B cell (primary cell): ENCODE measurements at regions not wholly inside any gene's neighbourhood (a gene's known extent, or its start where the extent isn't known, plus 50 kb on each side); places are given as distances from the start of the nearest gene placed in this dataset.

Experiments used
- ATAC-seq: fragments of 200-7000 bp; cut with Tn5 transposase; one replicate; pipeline ENCODE4 v1.10.0; 2021; ENCODE audit warnings: low read depth, mild to moderate bottlenecking, moderate number of reproducible peaks, moderate library complexity
- CTCF ChIA-PET: fragments of 350-600 bp; sonication (Branson Sonifier 250); formaldehyde crosslinking; loops from one replicate; lab custom pipeline; 2021; ENCODE audit warnings: antibody characterized with exemption, inconsistent platforms; lab: Charles Lee
- POLR2A ChIA-PET: fragments of 350-600 bp; sonication (Branson Sonifier 250); formaldehyde crosslinking; loops from one replicate; lab custom pipeline; 2021; ENCODE audit warnings: antibody characterized with exemption; lab: Charles Lee
- DNase-seq: peaks from one replicate; pipeline ENCODE4 v3.0.0; 2013
- H2AFZ ChIP-seq: 2 replicates; pipeline ENCODE4 v1.6.1; 2012; ENCODE audit warnings: mild to moderate bottlenecking, low read depth, low read length; ENCODE audit not compliant: insufficient read depth, poor library complexity, severe bottlenecking
- H3K27ac ChIP-seq, 2 donors: 1 replicate in 1 of 2; 2 replicates in 1 of 2; pipeline ENCODE4 v1.5.1; 2012 to 2013; ENCODE audit warnings: low read length in 2 of 2, mild to moderate bottlenecking in 2 of 2, moderate library complexity in 1 of 2
- H3K27me3 ChIP-seq, 4 experiments: fragments of 200-600 bp in 1 of 4; sonication (generic) in 1 of 4; replicated peaks in 1 of 4; 1 replicate in 2 of 4; 2 replicates in 2 of 4; pipeline versions ENCODE4 v1.6.1 to v1.7.0; 2013 to 2016; ENCODE audit warnings: low read length in 3 of 4, mild to moderate bottlenecking in 2 of 4, mixed read lengths in 1 of 4, moderate library complexity in 1 of 4; ENCODE audit not compliant: insufficient read depth in 4 of 4, control insufficient read depth in 3 of 4; ENCODE audit errors: control extremely low read depth in 1 of 4
- H3K36me3 ChIP-seq, 2 experiments: replicated peaks in 1 of 2; 1 replicate in 1 of 2; 2 replicates in 1 of 2; pipeline versions ENCODE4 v1.6.1 to v1.7.1; 2013; ENCODE audit warnings: low read length in 1 of 2; ENCODE audit not compliant: insufficient read depth in 2 of 2, control insufficient read depth in 1 of 2; ENCODE audit errors: control extremely low read depth in 1 of 2, extremely low read depth in 1 of 2
- H3K4me1 ChIP-seq, 2 donors: fragments of 200-600 bp in 1 of 2; sonication (generic) in 1 of 2; 1 replicate in 1 of 2; 2 replicates in 1 of 2; pipeline versions ENCODE4 v1.5.1 to v1.6.1; 2013 to 2017; ENCODE audit warnings: low read length in 2 of 2; ENCODE audit not compliant: control insufficient read depth in 2 of 2, insufficient read depth in 2 of 2
- H3K4me2 ChIP-seq: replicated peaks from 2 replicates; pipeline ENCODE3; 2012; ENCODE audit warnings: mild to moderate bottlenecking, low read depth, low read length; ENCODE audit not compliant: poor library complexity, severe bottlenecking
- H3K4me3 ChIP-seq, 5 experiments: fragments of 200-600 bp in 1 of 5; sonication (generic) in 1 of 5; 1 replicate in 3 of 5; 2 replicates in 2 of 5; pipeline versions ENCODE4 v1.5.1 to v1.7.0; 2011 to 2016; ENCODE audit warnings: low read length in 4 of 5, mild to moderate bottlenecking in 4 of 5, low read depth in 2 of 5, control low read depth in 1 of 5, moderate library complexity in 1 of 5; ENCODE audit not compliant: insufficient read depth in 1 of 5; ENCODE audit errors: control extremely low read depth in 1 of 5, extremely low read depth in 1 of 5
- H3K79me2 ChIP-seq: fragments of 200-600 bp; sonication (generic); one replicate; pipeline ENCODE4 v1.6.0; 2016; ENCODE audit warnings: low read length; ENCODE audit not compliant: control insufficient read depth, insufficient read depth
- H3K9ac ChIP-seq: fragments of 200-600 bp; sonication (generic); 2 replicates; pipeline ENCODE4 v1.6.1; 2017; ENCODE audit warnings: mild to moderate bottlenecking, low read length, moderate library complexity
- H3K9me3 ChIP-seq, 3 donors: one replicate each; pipeline versions ENCODE4 v1.6.1 to v1.7.1; 2013; ENCODE audit warnings: low read length in 2 of 3; ENCODE audit not compliant: control insufficient read depth in 2 of 3, insufficient read depth in 1 of 3; ENCODE audit errors: control extremely low read depth in 1 of 3
- H4K20me1 ChIP-seq: 2 replicates; pipeline ENCODE4 v1.6.0; 2012; ENCODE audit warnings: mild to moderate bottlenecking, low read length; ENCODE audit not compliant: insufficient read depth, control insufficient read depth, poor library complexity, severe bottlenecking
- H3K27ac Mint-ChIP-seq: one replicate; pipeline ENCODE4 v1.8.0; 2021; ENCODE audit warnings: mixed read lengths
- H3K27me3 Mint-ChIP-seq: one replicate; pipeline ENCODE4 v1.8.0; 2021; ENCODE audit warnings: mixed read lengths
- H3K4me1 Mint-ChIP-seq: one replicate; pipeline ENCODE4 v1.8.0; 2021; ENCODE audit warnings: mixed read lengths
- H3K4me3 Mint-ChIP-seq: one replicate; pipeline ENCODE4 v1.8.0; 2021; ENCODE audit warnings: mixed read lengths
- H3K9me3 Mint-ChIP-seq: one replicate; pipeline ENCODE4 v1.8.0; 2022; ENCODE audit warnings: mixed read lengths; ENCODE audit not compliant: insufficient read depth
- CTCF ChIP-seq: fragments of 200-600 bp; IDR thresholded peaks from one replicate; pipeline ENCODE4 v1.8.0; 2022; ENCODE audit warnings: antibody characterized with exemption, mild to moderate bottlenecking
- EZH2 ChIP-seq: IDR thresholded peaks from 2 replicates; pipeline ENCODE4 v1.6.1; 2012; ENCODE audit warnings: borderline replicate concordance, low read depth, mild to moderate bottlenecking, moderate library complexity, low read length; ENCODE audit not compliant: insufficient read depth, poor library complexity, severe bottlenecking
- WGBS: methylation state at CpG from one replicate; pipeline ENCODE4 v1.1.5; 2013; ENCODE audit warnings: missing lambda C conversion rate; ENCODE audit not compliant: insufficient coverage; 5-methylcytosine and 5-hydroxymethylcytosine counted together
- intact Hi-C: fragments of 100-400 bp; cut with micrococcal nuclease; formaldehyde crosslinking; loops from one replicate; pipeline ENCODE4 v1.10.0; 2022

- no peaks in the 10 kb centered on the region for H3K4me1 Mint-ChIP-seq
- H2AFZ ChIP-seq = no peak overlapping the region
- no peaks in the 10 kb centered on the region for H3K9me3 ChIP-seq
- no peaks in the 10 kb centered on the region for H3K4me1 ChIP-seq
- no peak overlapping the region for H3K27ac Mint-ChIP-seq
- H3K4me3 ChIP-seq = no peak overlapping the region
- H3K27me3 Mint-ChIP-seq = peaks cover 46% of the 10 kb centered on the region
- 89% methylated on average over 6 of the region's 8 CpGs for WGBS
- peaks cover 0 to 18% (median 4%) of the 10 kb centered on the region in 4 experiments for H3K27me3 ChIP-seq
- H4K20me1 ChIP-seq = no peaks in the 10 kb centered on the region
- DNase-seq (no peak), ATAC-seq (no peak)
- no peaks in the 10 kb centered on the region for H3K36me3 ChIP-seq
- H3K27ac ChIP-seq = no peak overlapping the region
- no peak for TF ChIP-seq EZH2
- TF ChIP-seq CTCF = no peak
- no peaks in the 10 kb centered on the region for H3K79me2 ChIP-seq
- no peak overlapping the region for H3K4me2 ChIP-seq
- no peak overlapping the region for H3K4me3 Mint-ChIP-seq
- intact Hi-C loops = no loop called here
- ChIA-PET POLR2A (no interaction called here), CTCF (no interaction called here)
- no peaks in the 10 kb centered on the region for H3K9me3 Mint-ChIP-seq
- H3K9ac ChIP-seq = no peak overlapping the region
Measured at GRCh38 chr12:5096241-5096924, 52.7 kb downstream of the KCNA5 start.

GRCh38 chr12:5097786-5098185, 54.1 kb downstream of the KCNA5 start:
- no peak overlapping the region for H3K4me3 ChIP-seq
- 86% methylated on average over 2 of the region's 6 CpGs for whole genome bisulfite sequencing
- ChIA-PET POLR2A (no interaction called here), CTCF (interaction anchor here (0.9 to 1.3 kb wide), 2 partner anchors 12 to 13 kb away, joined by 3 read pairs; no protein-coding TSS in a partner anchor)
- H3K27ac ChIP-seq = no peak overlapping the region
- H3K36me3 ChIP-seq = no peaks in the 10 kb centered on the region
- no peaks in the 10 kb centered on the region for H3K4me1 ChIP-seq
- H3K79me2 ChIP-seq = no peaks in the 10 kb centered on the region
- peaks cover 0 to 23% (median 6%) of the 10 kb centered on the region in 4 experiments for H3K27me3 ChIP-seq
- H2AFZ ChIP-seq = no peak overlapping the region
- ATAC-seq (no peak), DNase-seq (no peak)
- no peaks in the 10 kb centered on the region for H3K9me3 Mint-ChIP-seq
- TF ChIP-seq EZH2 = no peak
- TF ChIP-seq CTCF = no peak
- H3K4me2 ChIP-seq = no peak overlapping the region
- intact Hi-C loops = no loop called here
- peaks cover 47% of the 10 kb centered on the region for H3K27me3 Mint-ChIP-seq
- no peak overlapping the region for H3K9ac ChIP-seq
- H3K9me3 ChIP-seq = no peaks in the 10 kb centered on the region
- H3K4me1 Mint-ChIP-seq = no peaks in the 10 kb centered on the region
- no peaks in the 10 kb centered on the region for H4K20me1 ChIP-seq
- no peak overlapping the region for H3K27ac Mint-ChIP-seq
- H3K4me3 Mint-ChIP-seq = no peak overlapping the region
